NCI-H1417 treated with DMSO at 0.1 percent for 48 hours (cell line): ENCODE measurements at regions not wholly inside any gene's neighbourhood (a gene's known extent, or its start where the extent isn't known, plus 50 kb on each side); places are given as distances from the start of the nearest gene placed in this dataset.
"Not testable (repeated sequence)": the region's sequence is repeated elsewhere in the genome, so short reads cannot be mapped to it uniquely, and the experiment has no call there.

Source experiments
- DNase-seq: peaks from one replicate; lab custom pipeline; 2025; lab: John Stamatoyannopoulos, UW

DNA sequence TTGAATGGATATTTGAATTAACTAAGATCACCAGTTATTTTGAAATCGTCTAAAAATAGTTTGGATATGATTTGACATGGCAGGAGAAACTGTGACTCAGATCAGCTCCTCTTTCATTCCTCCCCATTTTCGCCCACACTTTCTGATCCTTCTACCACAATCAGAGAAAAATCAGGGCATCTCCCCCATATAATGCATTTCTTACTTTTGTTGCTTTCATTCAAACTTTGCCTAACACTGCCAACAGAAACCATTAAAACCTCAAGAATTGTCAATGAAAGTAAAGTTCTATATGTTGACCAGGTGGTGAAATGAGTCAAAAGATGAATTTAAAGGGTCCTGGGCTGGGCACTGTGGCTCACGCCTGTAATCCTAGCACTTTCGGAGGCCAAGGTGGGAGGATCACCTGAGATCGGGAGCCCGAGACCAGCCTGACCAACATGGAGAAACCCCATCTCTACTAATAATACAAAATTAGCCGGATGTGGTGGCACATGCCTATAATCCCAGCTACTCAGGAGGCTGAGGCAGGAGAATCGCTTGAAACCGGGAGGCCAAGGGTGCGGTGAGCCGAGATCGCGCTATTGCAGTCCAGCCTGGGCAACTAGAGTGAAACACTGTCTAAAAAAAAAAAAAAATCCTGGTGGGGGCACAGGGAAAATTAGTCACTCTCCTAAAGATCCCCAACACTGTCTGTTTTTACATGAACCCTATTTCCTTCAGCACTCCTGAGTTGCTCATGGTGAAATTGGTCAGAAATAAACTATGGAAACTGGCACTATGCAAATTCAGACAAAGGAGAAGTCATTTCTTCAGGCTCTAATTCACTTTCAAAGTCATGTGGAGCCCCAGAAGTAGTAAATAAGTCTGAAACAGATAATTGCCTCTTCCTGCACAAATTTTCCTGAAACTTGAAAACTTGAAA lies 122.8 kb upstream of the NOCT start:
- no peak for DNase-seq

GRCh38 chr4:138891631-138892031 lies 124.0 kb upstream of the NOCT start:
- peak; percentile 79 for DNase-seq

DNA sequence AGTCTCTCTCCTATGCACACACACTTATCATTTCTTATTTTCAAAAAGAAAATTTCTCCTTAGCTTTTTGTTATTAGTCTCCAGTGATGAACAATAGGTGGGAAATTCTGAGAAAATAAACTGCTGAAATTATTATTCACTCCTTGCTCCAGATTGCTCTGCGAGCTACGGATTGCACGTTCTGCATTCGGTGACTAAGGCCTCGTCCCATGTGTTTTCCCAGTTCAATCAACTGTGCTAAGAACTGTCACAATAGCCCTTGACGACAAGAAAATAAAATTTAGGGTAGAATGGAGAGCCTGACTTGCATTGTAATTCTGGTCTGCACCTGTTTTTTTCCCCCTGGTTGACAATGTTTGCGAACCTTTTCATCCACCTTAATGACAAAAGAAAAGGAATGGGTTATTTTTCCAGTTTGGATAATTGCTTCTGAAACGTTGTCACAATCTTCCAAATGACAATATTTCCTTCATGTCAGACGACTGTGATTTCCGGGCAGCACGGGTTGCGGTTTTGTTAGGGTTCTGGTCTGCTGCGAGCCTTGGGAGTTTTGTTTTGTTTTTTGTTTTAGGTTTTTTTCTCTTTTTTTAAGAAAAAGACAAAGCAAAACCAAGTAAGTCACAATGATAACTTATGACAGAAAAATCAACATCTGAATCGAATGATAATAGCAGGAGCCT lies 124.5 kb upstream of the NOCT start:
- peak; percentile 93 for DNase-seq

DNA sequence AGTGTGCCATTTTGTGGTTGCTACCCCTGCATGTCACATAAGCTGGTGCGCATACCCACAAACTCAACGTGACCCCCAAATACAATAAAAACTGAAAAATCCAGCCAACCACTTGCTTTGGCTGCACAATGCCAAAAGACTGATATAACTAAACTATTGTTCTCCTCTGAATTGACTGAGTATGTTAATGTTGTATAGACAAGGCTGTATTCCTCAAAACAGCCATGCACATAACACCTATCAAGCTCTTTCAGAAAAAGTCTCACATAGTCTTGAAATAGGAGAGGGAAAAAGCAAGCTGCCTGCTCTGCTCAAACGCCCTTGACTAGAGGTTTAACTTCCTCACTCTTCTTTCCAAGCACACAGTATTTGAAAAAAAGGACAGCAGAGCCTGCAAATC lies 126.4 kb upstream of the NOCT start:
- DNase-seq, result no peak

GRCh38 chr4:138887741-138888140 lies 127.8 kb upstream of the NOCT start:
- no peak for DNase-seq

DNA sequence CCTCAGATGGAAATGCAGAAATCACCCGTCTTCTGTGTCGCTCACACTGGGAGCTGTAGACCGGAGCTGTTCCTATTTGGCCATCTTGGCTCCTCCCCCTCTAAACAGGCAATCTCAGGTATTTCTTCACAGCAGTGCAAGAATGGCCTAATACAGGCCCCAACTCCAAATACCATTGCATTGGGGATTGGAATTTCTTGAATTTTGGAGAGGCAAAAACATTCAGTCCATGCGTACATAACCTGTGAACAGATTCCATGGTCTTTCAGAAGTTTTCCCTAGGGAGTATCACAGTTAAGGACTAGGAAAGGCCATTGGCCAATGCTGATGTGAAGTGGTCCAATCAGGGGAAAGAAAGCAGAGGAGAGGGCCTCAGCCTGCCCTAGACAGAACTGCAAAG lies 128.2 kb upstream of the NOCT start:
- DNase-seq, result no peak

DNA sequence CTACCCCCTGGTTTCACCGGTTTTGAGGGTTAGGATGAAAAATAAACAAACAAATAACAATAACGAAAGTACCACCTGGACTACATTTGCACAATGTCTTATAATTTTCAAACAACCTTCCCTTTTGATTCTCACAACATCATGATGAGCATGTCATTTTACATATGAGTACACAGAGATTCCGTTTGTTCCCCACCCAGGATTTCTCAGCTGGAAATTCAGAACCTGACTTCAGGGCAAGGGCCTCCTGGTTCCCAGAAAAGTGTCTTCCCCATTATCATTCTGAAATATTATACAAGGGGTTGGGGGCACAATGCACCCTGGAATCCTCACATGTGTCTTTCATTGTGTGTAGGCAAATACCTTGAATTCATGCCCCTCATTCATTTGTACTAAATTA lies 135.8 kb upstream of the NOCT start:
- DNase-seq, result no peak

DNA sequence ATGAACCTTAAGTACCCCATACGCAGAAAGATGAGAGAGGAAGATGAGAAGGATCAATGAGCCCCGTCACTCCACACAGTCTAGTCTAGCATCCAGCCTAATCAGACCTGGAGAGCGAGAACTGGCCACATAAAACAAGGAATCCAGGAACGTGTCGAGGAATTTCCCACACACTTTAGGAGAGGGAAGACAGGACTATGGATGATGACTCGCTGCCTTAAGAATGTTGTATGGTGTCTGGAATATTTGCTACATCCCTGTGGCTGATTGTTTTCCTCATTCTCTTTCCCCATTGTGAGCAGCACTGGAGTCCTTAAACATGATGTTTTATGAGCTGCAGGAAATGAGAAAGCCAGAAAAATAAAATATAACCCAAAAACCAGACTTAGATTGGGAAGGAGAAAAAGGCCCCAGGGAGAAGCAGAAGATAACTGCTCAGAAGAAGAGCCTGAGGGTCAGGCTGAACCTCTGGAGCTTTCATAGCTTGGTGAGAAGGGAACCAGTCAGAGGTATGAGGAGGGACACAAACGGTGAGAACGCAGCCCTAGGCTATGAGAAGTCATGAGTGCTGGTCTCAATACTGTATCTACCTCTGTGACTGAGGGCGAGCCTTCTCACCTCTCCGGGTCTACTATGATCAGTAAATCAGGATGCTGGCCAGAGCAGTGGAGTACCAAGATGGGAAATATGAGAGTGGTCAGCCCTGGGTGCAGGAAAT lies 139.5 kb upstream of the NOCT start:
- DNase-seq, result no peak

- no peak for DNase-seq
Measured at GRCh38 chr4:138871555-138871875, 144.1 kb upstream of the NOCT start.

GRCh38 chr4:138870737-138871554 lies 144.6 kb upstream of the NOCT start:
- peak; percentile 91 for DNase-seq

DNA sequence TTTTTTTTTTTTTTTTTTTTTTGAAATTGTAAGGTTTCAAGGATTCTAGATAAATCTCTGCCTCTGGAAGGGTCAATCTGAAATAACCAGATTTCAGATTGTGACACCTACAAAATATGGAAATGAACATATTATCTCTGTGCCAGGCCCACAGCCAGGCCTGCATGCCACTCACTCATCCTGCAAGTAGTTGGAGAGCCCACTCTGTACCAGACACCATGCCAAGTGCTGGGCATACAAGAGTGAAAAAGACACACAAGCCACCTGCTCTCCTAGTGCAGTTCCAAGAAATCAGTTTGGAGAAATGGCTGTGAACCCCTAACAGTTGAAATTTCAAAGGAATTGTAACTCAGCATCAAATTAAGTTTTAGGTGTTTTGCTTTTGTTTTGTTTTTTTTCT lies 145.9 kb upstream of the NOCT start:
- no peak for DNase-seq

DNA sequence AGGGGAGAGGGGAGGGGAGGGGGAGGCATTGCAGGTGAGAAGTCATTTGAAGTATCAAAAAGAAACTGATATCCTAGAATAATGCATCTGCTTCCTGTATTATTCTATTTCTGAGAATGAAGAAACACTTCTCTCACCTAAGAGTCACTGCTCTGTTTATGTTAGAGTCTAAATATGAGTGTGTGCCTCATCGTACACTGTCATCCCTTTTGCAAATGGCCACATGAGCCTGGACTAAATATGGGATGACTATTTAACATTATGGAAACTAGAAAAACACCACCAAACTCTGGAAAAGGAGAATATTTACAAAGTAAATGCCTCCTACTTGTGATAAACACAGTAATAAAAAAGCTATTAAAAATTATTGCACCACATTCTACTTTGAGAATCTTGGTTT lies 146.4 kb upstream of the NOCT start:
- DNase-seq, result no peak

- no peak for DNase-seq
Measured at GRCh38 chr4:138868562-138868961, 147.0 kb upstream of the NOCT start.

DNA sequence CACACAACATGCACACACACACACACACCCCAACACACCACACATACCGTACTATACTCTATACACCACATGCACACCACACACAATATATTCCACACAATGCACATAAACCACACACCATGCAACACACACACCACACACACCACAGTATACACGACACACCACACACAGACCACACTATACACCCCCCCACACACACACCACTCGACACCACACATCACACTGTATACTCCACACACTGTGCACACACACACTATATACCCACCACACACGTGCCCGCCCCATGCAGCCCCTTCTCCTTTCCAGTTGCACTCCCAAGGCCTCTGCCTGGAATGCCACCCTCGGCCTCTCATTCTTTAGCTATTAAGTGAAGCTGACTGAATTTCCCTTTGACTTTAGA lies 148.2 kb upstream of the NOCT start:
- no peak for DNase-seq

DNA sequence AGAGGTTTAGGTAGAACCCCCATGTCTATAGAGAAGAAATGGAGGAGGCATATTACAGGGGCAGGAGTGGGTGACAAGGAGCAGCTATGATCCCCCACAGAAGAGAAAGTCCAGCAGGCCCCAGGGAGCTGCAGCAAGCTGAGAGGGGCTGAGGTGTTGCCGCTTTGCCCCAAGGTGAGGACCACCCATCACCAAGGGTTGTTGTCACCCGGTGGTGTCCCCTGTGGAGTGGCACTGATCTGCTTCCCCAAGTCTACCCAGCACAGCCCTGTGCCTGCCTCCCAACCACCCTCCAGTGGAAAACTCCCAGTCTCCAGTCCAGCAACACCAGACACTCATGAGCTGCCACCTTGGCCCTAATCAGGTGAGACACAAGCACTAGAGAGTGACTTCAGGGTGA lies 149.3 kb upstream of the NOCT start:
- no peak for DNase-seq

- no peak for DNase-seq
Measured at GRCh38 chr4:138865765-138866164, 149.8 kb upstream of the NOCT start.

DNA sequence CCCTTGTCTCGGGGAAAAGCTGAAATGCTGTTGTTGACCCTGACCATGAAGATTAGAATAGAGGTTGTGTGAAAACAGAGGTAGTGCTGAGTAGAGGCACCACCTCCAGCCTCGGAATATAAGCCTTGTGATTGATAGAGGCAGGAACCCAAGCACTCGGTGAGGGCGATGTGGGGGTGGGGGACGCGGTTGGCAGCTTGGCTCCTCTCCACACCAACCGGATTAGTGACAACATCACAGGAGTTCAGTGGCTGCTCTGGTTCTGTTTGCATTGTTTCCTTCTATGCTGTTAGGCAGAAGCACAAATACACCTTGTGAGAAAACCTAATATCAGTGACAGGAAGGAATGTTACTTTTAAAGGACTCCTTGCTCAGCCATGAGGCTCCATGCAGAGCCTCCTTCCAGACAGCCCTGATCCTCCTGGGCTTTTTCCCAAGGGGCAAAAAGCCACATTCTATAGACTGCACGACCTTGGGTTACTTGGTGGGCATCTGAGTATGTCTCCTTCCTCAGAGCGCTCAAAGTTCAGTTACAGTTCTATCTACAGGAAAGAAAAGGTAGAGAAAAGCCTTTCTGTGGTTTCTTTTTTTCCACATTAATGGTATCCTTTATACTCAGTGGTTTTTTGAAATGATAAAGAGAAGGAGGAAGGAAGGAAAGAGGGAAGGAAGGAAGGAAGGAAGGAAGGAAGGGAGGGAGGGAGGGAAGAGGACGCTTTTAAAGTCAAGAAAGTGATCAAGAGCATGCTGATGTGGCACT lies 150.4 kb upstream of the NOCT start:
- no peak for DNase-seq

GRCh38 chr4:138863160-138863559 lies 152.4 kb upstream of the NOCT start:
- no peak for DNase-seq

DNA sequence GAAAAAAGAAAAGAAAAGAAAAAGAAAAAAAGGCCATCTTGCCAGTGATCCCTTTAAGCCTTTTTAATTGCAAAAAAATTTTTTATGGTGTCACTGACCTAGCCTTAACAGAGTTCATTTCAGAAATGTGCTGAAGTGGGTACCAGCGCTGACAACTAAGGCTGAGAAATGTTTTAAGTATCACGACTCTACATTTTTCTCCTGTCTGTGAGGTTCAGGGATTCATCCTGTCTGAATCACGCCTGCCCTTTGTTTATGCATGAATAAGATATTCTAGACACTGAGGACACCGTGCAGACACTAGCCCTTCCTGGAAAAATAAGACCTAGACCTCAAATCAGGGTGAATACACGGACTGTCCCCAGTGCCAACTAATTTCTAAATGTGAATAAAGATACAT lies 154.4 kb upstream of the NOCT start:
- DNase-seq, result no peak

DNA sequence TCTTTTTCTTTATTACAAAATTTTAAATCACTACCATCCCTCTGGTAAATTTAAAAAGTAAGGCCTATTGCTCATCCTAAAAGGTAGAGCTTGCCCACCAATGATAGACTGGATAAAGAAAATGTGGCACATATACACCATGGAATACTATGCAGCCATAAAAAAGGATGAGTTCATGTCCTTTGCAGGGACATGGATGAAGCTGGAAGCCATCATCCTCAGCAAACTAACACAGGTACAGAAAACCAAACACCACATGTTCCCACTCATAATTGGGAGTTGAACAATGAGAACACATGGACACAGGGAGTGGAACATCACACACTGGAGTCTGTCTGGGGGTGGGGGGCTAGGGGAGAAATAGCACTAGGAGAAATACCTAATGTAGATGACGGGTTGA lies 155.2 kb upstream of the NOCT start:
- DNase-seq, result not testable (repeated sequence)

GRCh38 chr4:138859254-138859653 lies 156.3 kb upstream of the NOCT start:
- no peak for DNase-seq
